GM19468 (cell line): ENCODE measurements at regions not wholly inside any gene's neighbourhood (a gene's known extent, or its start where the extent isn't known, plus 50 kb on each side); places are given as distances from the start of the nearest gene placed in this dataset.
"Not testable (repeated sequence)": the region's sequence is repeated elsewhere in the genome, so short reads cannot be mapped to it uniquely, and the experiment has no call there.

Experiments used
- ATAC-seq: cut with Tn5 transposase; IDR thresholded peaks from one replicate; pipeline ENCODE4 v1.9.1; 2021; ENCODE audit warnings: mild to moderate bottlenecking, moderate library complexity, moderate number of reproducible peaks; ENCODE audit not compliant: unreplicated experiment; ENCODE audit errors: extremely low read depth

DNA sequence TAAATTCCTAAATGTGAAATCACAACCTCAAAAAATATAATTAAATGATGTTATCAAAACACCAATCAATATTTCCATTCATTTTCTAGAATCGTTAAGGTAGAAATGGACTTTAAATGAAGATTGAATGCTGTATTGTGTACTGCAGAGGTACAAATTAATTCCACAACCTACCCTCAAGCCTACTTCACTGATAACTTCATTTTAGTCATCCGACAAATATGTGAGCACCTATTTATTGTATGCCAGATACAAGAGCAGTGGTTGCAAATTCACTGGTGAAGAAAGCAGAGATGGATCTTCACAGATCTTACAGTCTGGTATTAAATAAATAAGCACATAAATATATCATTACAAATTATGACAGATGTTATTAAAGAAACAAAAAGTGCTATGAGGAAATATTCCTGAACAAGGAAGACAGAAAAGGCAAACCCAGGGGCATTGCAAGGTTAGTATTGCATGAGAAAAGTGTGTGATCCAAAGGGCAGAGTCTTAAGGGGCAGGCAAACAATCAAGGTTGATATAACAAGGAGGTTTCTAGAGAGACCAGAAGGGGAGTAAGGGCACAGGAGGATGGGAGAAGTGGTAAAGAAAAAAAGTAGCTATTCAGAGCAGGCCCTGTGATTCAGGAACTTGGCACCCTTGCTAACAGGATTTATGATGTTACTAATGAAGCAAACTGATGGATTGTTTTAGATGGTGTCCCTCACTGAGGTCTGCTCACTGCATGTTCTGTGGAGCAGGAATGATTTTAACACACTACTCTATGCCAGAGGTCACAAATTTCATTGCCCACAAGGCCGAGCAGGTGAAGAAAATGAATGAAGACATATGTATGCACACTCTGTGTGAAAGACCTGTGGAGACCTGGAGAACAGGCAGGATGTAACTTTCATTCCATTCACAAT lies 128.0 kb upstream of the CCDC150 start:
- ATAC-seq = no peak

DNA sequence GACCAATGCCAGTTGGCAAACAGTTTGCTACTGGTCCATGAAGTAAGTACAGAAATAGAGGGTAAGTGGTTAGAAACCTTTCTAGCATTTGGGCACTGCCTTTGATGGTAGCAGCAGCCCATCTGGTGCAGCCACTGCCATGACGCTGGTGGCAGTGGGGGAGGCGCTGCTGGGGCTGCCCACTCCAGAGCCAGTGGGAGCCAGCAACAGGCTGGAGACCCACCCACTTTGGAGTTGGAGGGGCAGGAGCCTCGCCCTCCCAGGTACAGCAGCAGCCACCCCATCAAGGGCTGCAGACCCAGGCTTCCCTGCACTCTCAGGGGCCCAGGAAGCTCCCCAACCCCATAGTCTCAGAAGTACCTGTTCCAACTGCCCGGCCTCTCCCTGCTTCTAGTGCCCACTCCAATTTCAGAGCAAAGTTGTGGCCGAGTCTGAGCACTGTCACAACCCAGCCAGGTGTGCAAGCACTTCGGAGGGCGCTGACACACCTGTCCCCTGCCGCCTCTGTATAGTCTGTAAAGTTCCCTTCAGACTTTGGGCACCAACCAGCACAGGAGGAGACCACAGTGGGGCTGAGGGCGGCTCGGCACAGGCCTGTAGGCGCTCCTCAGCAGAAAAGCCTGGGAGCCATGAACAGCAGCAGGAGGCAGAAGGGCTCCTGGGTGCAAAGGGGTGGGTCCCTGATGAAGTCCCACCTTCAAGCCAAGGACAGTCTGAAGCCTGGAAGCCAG lies 125.6 kb upstream of the CCDC150 start:
- ATAC-seq = no peak

DNA sequence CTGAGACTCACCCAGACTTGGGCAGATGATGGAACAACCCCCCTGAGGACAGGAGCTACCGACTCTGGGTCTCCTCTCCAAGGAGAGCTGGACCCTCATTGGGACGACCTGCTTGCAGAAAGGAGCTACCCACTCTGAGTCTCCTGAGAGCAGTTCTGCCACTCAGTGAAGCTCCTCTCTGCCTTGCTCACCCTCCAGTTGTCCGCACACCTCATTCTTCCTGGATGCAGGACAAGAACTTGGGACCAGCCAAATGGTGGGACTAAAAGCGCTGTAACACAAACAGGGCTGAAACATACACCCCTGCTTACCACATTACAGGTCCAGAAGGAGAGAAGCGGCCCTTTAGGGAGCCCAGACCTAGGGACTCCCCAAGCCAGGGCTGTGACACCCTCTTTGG lies 124.9 kb upstream of the CCDC150 start:
- ATAC-seq = no peak

DNA sequence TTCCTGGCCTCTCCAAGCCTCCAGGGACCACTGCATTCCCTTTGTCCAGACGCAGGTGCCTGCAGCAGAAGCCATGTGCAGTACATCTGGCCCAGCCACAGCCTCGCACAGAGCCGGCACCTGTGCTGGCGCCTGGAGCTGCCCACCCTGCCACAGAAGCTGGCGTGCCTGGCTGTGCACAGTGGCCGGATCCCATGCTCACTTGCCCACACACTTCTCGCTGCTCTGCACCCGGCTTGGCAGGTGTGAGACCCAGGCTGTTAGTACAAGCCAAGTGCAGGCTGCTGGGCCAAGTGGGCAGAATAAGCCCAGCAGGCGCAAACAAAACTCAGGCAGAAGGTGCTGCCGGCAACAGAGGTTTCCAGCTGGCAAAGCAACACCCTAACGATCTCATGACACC lies 124.5 kb upstream of the CCDC150 start:
- ATAC-seq = no peak

DNA sequence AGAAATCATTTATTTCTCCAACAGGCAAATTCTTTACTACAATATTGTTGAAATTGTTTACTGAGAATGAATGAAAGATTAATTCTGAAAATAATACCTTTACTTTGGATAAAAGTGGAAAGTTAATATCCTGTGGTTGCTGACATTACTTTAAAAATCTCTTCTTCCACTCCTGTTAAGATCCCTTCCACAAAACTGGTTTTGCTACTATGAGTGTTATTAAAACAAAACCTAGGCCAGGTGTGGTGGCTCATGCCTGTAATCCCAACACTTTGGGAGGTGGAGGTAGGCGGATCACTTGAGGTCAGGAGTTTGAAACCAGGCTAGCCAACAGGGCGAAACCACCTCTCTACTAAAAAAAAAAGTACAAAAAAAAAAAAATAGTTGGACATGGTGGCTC lies 123.9 kb upstream of the CCDC150 start:
- no peak for ATAC-seq

DNA sequence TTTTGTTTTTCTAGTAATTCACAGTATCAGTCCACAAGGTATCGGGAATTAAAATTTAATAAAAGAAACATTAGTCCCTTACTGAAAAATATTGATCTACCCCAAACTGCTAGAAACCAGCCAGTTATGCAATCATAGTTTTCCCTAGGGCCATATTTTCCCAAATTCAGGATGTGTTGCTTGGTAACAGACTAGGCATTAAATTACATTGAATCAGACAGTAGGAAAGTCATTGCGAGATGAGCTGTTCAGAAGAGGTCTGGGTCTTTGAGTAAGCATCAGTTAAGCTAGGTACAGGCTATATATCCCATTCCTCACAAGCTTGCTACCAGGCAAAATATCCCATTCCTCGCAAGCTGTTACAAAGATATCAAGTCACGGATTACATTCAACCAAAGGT lies 123.0 kb upstream of the CCDC150 start:
- no peak for ATAC-seq

DNA sequence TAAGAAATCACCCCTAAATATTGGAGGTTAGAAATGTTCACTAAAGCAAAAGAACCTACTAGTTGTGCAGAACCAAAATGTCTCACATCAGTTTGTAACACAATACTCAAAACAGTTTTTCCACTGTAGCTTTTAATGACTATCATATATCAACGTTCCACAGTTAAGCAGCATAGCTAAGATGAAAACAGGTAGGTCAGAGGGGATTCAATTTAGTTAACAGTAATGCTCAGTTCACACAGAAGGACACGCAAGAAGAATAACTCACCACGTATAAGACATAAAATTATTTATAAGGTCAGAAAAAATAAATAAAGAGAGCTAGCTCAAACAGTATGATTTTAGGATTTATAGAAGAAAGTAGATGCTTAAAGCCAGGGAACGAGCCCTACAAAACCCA lies 118.9 kb upstream of the CCDC150 start:
- ATAC-seq = no peak

DNA sequence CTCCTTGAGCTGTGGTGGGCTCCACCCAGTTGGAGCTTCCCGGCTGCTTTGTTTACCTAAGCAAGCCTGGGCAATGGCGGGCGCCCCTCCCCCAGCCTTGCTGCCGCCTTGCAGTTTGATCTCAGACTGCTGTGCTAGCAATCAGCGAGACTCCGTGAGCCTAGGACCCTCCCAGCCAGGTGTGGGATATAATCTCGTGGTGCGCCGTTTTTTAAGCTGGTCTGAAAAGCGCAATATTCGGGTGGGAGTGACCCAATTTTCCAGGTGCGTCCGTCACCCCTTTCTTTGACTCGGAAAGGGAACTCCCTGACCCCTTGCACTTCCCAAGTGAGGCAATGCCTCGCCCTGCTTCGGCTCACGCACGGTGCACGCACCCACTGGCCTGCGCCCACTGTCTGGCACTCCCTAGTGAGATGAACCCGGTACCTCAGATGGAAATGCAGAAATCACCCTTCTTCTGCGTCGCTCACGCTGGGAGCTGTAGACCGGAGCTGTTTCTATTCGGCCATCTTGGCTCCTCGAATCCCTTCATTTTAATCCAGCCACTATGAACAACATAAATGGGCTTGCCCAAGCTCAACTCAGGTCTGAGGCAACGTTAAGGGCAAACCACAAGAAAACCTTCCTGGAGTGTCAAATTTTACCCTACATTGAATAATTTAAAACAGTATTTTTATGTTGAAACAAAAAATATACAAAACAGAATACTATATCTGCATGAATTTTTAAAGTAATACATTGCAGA lies 112.4 kb upstream of the CCDC150 start:
- not testable (repeated sequence) for ATAC-seq

DNA sequence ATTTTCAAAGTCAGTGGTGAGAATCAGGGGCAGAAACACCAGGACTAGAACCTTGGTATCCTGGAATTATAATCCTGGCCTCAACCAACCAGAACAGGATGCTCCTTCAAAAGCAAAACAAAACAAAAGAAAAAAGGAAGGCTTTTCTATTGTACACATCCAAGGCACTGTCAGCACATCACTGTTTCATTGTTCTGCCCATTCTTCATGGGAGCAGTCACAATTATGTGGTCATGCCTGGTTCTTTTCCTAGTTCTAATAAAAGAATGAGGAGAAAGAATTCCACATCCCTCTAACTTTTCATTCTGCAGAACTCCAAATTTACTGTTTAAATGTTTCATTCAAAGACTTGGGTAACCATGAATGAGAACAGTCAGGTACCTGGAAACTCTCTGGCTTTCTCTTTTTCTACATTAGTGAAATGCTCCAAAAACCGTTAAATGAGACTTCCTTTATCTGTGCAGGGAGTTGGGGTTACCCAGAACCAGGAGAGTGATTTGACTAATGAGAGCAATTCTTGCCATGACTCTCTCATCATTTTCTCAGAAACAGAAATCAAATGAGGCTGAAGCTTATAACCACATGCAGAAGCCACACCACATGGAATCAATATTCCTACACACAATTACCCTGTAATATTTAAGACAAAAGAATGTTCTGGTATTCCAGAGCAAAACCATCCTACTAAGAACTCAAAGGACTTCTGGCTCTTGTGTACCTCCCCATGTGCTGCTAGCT lies 110.9 kb upstream of the CCDC150 start:
- ATAC-seq = no peak

DNA sequence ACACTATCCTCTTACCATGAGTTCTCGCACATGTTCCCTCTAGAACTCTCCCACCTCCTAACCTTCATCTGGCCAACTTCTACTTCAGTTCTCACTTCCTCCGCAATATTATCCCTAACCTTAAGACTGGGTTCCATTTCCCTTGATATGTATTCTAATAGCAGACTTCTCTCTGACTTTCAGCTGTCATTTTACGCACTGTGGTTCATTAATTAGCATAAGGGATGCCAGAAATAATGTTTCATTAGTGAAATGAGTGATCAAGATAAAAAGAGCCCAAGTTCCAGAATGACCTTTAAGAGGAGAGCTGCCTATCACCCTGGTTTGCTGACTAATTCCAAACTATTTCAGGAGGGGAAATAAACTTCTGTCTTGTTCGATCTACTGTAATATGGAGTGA lies 108.6 kb upstream of the CCDC150 start:
- no peak for ATAC-seq

DNA sequence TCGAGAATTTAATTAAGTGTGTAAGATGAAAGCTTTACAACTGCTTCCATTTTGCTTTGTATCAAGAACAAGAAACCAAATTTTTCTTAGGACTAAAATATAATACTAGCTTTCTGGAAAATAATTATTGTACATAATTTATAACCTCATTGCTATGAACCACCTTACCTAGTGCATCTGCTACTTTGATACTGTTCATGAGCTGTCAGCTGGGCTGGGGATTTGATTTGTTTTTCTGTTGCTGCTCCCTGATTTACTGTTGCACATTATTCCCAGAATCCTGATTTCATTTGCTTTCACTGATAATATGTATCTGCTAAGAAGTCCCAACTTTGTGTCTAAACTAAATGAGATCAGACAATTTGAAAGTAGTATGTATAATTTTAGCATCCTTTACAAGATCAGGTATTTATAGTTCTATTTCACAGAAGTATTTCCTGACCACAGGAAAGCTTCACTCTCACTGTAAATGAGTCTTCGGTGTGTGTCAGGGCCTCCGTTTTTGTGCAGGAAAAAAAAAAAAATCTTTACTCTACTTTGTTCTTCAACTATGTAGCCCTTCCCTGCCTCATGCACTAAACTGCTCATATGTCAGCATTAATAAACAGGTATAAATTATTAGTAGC lies 105.6 kb upstream of the CCDC150 start:
- ATAC-seq = no peak

DNA sequence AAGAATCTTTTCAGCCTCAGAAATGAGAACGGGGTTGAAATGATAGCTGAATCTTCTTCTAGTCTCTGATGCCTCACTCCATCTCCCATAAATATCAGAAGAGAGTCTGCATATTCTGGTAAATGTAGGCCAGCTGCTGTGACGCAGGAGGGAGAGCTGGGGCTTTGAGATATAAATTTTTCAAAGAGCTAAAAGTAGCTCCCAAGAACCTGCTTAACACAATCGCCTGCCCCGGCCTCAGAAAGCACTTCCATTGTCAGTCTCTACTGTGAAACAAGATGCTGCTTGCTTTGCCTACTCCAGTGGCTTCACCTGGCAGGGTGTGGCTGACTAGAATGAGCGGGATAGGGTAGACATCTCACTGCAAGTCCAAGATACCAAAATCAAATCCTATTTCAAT lies 105.0 kb upstream of the CCDC150 start:
- ATAC-seq = no peak

DNA sequence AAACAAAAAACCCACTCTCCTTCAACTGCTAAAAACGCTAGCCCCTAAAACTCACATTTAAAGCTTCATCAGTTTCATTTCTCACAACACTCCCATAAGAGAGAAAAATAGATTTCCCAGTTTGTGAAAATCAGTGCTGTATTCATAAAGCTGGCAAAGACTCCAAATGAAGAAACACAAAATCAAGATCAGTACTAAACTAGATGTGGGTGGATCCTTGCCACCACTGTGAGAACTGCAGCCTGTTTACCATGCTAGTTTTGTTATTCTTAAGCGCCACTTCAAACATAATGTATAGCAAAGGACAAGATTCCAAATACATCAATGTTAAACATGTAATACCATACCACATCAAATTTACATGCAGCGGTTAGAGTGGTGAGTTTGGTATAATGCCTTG lies 104.5 kb upstream of the CCDC150 start:
- no peak for ATAC-seq

DNA sequence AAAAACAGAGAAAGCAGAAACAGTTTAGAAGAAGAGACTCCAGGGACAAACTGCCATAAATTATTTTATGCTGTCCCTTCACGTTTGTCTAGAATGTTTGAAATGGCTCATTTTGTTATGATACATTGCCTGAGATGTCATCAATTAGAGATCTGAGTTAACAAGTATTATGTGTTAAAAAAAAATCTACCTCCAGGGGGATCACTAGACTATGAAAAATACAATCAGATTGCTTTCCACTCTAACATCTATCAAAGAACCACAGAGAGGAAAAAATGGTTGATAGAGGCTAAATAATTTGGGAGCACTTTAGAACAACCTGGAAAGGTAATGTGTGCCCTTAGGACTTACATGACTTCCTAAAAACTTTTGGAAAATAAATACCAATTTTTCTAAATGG lies 103.8 kb upstream of the CCDC150 start:
- no peak for ATAC-seq

DNA sequence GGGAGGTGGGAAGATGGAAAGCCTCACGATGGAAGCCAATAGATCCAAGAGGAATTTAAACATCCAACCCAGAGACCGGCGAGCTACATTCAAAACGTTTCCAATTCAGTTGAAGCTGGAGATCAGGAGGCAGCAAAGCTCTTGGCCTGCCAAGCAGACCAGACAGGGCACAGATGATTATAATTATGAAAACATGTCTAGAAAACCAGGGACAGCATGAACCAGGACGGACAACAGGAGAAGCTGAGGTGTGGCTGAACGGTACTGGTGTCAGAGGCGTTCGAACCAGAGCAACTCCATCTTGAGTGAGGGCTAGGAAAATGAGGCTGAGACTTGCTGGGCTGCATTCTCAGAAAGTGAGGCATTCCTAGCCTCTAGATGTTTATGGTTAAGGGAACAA lies 102.2 kb upstream of the CCDC150 start:
- ATAC-seq = no peak

DNA sequence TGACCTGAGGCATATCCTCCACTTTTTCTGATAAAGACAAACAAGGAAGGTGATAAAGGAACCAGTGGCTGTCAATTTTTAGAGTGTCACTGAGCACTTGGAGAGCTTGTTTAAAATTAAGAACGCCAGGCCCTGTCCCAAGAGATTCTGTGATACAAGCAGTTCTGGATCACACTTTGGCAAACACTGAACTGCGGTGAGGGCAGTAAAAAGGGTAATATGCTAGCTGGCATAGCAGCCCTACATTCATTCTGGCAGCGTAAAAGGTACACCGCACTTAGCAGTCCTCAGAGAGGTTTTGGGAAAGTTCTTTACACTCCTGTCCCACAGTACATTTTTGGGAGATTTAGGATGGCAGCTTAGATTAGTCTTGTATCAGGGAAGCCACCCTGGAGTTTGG lies 101.3 kb upstream of the CCDC150 start:
- ATAC-seq = no peak

DNA sequence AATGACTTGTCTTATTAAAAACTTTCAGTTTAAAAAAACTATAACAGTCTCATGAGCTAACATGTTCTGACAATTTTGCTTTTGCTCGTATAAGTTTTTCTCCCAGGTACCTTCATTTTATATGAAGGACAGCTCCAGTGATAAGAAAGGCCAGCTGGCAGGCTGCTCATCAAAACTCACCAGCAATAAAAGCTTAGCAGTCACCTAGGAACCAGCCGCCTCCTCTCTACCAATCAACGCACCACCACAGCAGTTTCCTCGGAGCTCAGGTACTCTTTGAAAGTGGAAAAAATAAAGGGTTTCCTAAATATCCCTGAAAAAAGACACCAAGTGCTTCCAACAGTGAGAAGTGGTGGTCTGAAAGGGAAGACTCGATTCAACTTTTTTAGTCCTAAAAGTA lies 100.9 kb upstream of the CCDC150 start:
- no peak for ATAC-seq

DNA sequence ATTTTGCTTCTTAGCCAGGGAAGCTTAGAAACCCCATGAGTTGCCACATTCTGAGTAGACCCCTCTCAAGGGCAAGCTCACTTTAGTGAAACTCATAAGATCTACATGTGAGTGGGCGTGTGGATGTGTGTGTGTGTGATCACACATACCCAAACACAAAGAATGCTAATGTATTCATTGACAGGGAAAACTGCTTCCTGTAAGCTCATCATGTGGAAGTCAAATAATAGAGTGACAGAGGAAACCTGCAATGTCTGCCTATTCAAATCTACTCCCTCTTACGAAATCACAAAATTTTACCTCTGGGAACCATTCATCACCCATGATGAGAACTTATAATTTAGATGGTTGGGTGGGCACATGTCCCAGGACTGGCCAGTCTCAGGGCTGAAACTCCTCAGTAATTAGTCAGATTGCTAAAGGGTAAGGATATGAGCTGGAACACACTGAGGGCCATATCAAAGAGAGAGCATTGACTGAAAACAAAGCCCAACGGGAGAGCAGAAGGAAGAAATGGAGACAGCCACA lies 94.5 kb upstream of the CCDC150 start:
- ATAC-seq = no peak

DNA sequence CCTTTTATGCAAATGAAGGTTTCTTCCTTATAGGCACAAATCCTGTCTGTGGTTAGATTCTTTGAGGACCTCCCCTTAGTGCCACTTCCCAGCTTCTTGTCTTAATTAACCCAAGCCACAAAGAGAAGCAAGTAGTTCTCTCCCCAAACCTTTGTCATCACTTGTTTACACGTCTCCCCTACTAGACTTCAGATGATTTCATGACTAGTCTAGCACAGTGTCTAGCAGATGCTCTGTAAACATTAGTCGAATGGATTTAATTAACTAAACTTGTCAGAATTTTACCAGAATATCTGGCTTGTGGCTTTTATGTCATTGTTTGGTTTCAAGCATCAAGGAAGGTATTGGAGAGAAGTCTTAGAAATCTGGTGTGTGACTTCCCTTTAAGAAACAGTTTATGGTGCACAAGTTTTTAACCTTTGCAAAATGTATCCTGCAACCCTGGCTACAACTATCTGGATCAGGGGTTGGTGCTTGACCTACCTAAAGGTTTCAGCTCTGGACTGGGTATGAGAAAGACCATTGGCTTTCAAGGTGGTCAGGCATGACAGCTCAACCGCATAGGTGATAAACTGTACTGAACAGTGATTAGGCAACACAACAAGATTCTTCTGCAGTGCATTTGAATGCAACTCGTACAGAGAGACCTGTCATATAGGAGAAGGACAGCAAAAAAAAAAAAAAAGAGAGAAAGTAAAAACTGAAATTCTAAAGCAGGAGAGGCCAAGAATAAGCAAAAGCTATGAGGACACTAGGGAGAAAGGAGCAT lies 93.2 kb upstream of the CCDC150 start:
- ATAC-seq = no peak
